Mesothelial cell of epicardium (in vitro differentiated cells): ENCODE measurements at regions not wholly inside any gene's neighbourhood (a gene's known extent, or its start where the extent isn't known, plus 50 kb on each side); places are given as distances from the start of the nearest gene placed in this dataset.
"Not testable (repeated sequence)": the region's sequence is repeated elsewhere in the genome, so short reads cannot be mapped to it uniquely, and the experiment has no call there.

Experiments
- DNase-seq, 2 experiments: peaks; one replicate each; pipeline ENCODE4 v3.0.0; 2021; ENCODE audit warnings: low spot score in 2 of 2; ENCODE audit not compliant: unreplicated experiment in 2 of 2
- H3K27ac Mint-ChIP-seq: 2 replicates; pipeline ENCODE4 v1.8.0; 2021; ENCODE audit warnings: mixed read lengths
- H3K27me3 Mint-ChIP-seq: 2 replicates; pipeline ENCODE4 v1.8.0; 2021; ENCODE audit warnings: low read depth, mixed read lengths
- H3K36me3 Mint-ChIP-seq: 2 replicates; pipeline ENCODE4 v1.8.0; 2021; ENCODE audit warnings: mixed read lengths
- H3K4me1 Mint-ChIP-seq: 2 replicates; pipeline ENCODE4 v1.8.0; 2021; ENCODE audit warnings: mixed read lengths
- H3K4me3 Mint-ChIP-seq: 2 replicates; pipeline ENCODE4 v1.8.0; 2021; ENCODE audit warnings: mild to moderate bottlenecking, moderate library complexity, mixed read lengths
- H3K9me3 Mint-ChIP-seq: 2 replicates; pipeline ENCODE4 v1.8.0; 2021; ENCODE audit warnings: mixed read lengths
- CTCF ChIP-seq: fragments of 200-600 bp; sonication (generic); IDR thresholded peaks from one replicate; pipeline ENCODE4 v1.5.0; 2021; ENCODE audit warnings: antibody characterized with exemption; ENCODE audit not compliant: unreplicated experiment

GRCh38 chr10:29223326-29223725, 65.5 kb upstream of the LYZL1 start:
- Mint-ChIP-seq H3K27me3 (no peaks in the 10 kb centered on the region), H3K27ac (no peak overlapping the region), H3K36me3 (peaks cover 3% of the 10 kb centered on the region), H3K4me3 (no peak overlapping the region), H3K9me3 (peaks cover 3% of the 10 kb centered on the region), H3K4me1 (peaks cover 61% of the 10 kb centered on the region)
- no peak for DNase-seq
- TF ChIP-seq CTCF, result no peak

GRCh38 chr10:29224631-29225030, 64.2 kb upstream of the LYZL1 start:
- TF ChIP-seq CTCF, result no peak
- Mint-ChIP-seq H3K4me3 (no peak overlapping the region), H3K9me3 (peaks cover 3% of the 10 kb centered on the region)

GRCh38 chr10:29227201-29227600, 61.7 kb upstream of the LYZL1 start:
- no peaks in the 10 kb centered on the region for H3K9me3 Mint-ChIP-seq
- no peak for DNase-seq
- H3K27me3 Mint-ChIP-seq, result no peaks in the 10 kb centered on the region
- no peak overlapping the region for H3K4me3 Mint-ChIP-seq
- peaks cover 73% of the 10 kb centered on the region for H3K4me1 Mint-ChIP-seq
- no peaks in the 10 kb centered on the region for H3K36me3 Mint-ChIP-seq
- peak overlapping the region; percentile 95 for H3K27ac Mint-ChIP-seq
- TF ChIP-seq CTCF, result no peak

More at GRCh38 chr10:29224631-29225030, 64.2 kb upstream of the LYZL1 start:
- peaks cover 69% of the 10 kb centered on the region for H3K4me1 Mint-ChIP-seq
- no peak for DNase-seq
- H3K36me3 Mint-ChIP-seq, result peaks cover 3% of the 10 kb centered on the region
- peak overlapping the region; percentile 50 for H3K27ac Mint-ChIP-seq
- H3K27me3 Mint-ChIP-seq, result no peaks in the 10 kb centered on the region

- peak overlapping the region; percentile 97 for H3K27ac Mint-ChIP-seq
- no peaks in the 10 kb centered on the region for H3K36me3 Mint-ChIP-seq
- TF ChIP-seq CTCF, result no peak
- H3K4me3 Mint-ChIP-seq, result no peak overlapping the region
- H3K9me3 Mint-ChIP-seq, result no peaks in the 10 kb centered on the region
- no peak for DNase-seq
- peaks cover 72% of the 10 kb centered on the region for H3K4me1 Mint-ChIP-seq
- H3K27me3 Mint-ChIP-seq, result no peaks in the 10 kb centered on the region
Measured at GRCh38 chr10:29228562-29228961, 60.3 kb upstream of the LYZL1 start.

- Mint-ChIP-seq H3K9me3 (no peaks in the 10 kb centered on the region), H3K4me3 (no peak overlapping the region), H3K27me3 (no peaks in the 10 kb centered on the region), H3K27ac (peak overlapping the region; percentile 97), H3K36me3 (no peaks in the 10 kb centered on the region), H3K4me1 (peaks cover 68% of the 10 kb centered on the region)
- DNase-seq, result no peak
- TF ChIP-seq CTCF, result no peak
Measured at GRCh38 chr10:29229258-29229705, 59.6 kb upstream of the LYZL1 start.

GRCh38 chr10:29236910-29237309, 52.0 kb upstream of the LYZL1 start:
- not testable (repeated sequence) for DNase-seq, H3K36me3 Mint-ChIP-seq, H3K9me3 Mint-ChIP-seq, H3K27me3 Mint-ChIP-seq, H3K4me3 Mint-ChIP-seq
- H3K4me1 Mint-ChIP-seq, result peaks cover 55% of the 10 kb centered on the region
- peak overlapping the region; percentile 100 for H3K27ac Mint-ChIP-seq
